H1 (cell line): ENCODE measurements at regions not wholly inside any gene's neighbourhood (a gene's known extent, or its start where the extent isn't known, plus 50 kb on each side); places are given as distances from the start of the nearest gene placed in this dataset.

ENCODE experiments used
- CTCF ChIA-PET: fragments of 300-600 bp; sonication (Branson Sonifier 250); formaldehyde crosslinking; loops from one replicate; lab custom pipeline; 2021; ENCODE audit not compliant: partially characterized antibody; lab: Charles Lee
- POLR2A ChIA-PET: fragments of 300-600 bp; sonication (Branson Sonifier 250); formaldehyde crosslinking; loops from one replicate; lab custom pipeline; 2021; ENCODE audit warnings: inconsistent platforms; ENCODE audit not compliant: partially characterized antibody; lab: Charles Lee
- DNase-seq, 2 experiments: peaks; one replicate each; pipeline versions ENCODE4 v3.0.0 to v3.0.0-alpha.2; 2010 to 2022; ENCODE audit warnings: low spot score in 2 of 2, low read depth in 1 of 2, mixed read lengths in 1 of 2
- FAIRE-seq: peaks from 2 replicates; lab custom pipeline; 2011; peaks lifted over from hg19 to GRCh38; lab: Jason Lieb, UNC
- H2AFZ ChIP-seq: 2 replicates; pipeline ENCODE4 v1.8.1; 2012; ENCODE audit warnings: low read length, inconsistent platforms
- H2AK5ac ChIP-seq: 2 replicates; pipeline ENCODE4 v1.6.1; 2013; ENCODE audit warnings: low read depth, low read length
- H2BK120ac ChIP-seq: replicated peaks from 2 replicates; pipeline ENCODE3; 2013; ENCODE audit warnings: low read depth, low read length, inconsistent platforms
- H2BK12ac ChIP-seq: 2 replicates; pipeline ENCODE4 v1.6.1; 2013; ENCODE audit warnings: low read depth, low read length
- H2BK15ac ChIP-seq: 2 replicates; pipeline ENCODE4 v1.6.1; 2013; ENCODE audit warnings: low read length
- H2BK20ac ChIP-seq: 2 replicates; pipeline ENCODE4 v1.6.1; 2013; ENCODE audit warnings: low read length
- H2BK5ac ChIP-seq: 2 replicates; pipeline ENCODE4 v1.6.1; 2013; ENCODE audit warnings: low read depth, low read length
- H3K14ac ChIP-seq: 2 replicates; pipeline ENCODE4 v1.6.1; 2013; ENCODE audit warnings: inconsistent platforms; ENCODE audit not compliant: insufficient read length
- H3K18ac ChIP-seq: 2 replicates; pipeline ENCODE4 v1.6.1; 2013; ENCODE audit warnings: low read length; ENCODE audit errors: extremely low read depth
- H3K23ac ChIP-seq: 2 replicates; pipeline ENCODE4 v1.6.1; 2013; ENCODE audit warnings: inconsistent platforms; ENCODE audit not compliant: insufficient read length
- H3K23me2 ChIP-seq: 2 replicates; pipeline ENCODE4 v1.6.1; 2013; ENCODE audit warnings: low read depth, low read length
- H3K27ac ChIP-seq: 2 replicates; pipeline ENCODE4 v1.6.1; 2011; ENCODE audit warnings: low read depth, low read length, inconsistent platforms
- H3K27me3 ChIP-seq, 4 experiments: replicated peaks in 1 of 4; 1 replicate in 1 of 4; 2 replicates in 3 of 4; pipeline versions ENCODE4 v1.6.1 to v1.8.1; 2011 to 2013; ENCODE audit warnings: low read length in 3 of 4, mild to moderate bottlenecking in 3 of 4, inconsistent platforms in 2 of 4, mixed read lengths in 2 of 4, moderate library complexity in 1 of 4; ENCODE audit not compliant: control insufficient read depth in 3 of 4, insufficient read depth in 3 of 4; ENCODE audit errors: extremely low read depth in 1 of 4
- H3K36me3 ChIP-seq, 4 experiments: 2 replicates each; pipeline versions ENCODE4 v1.6.1 to v1.8.1; 2011 to 2013; ENCODE audit warnings: mild to moderate bottlenecking in 4 of 4, low read length in 3 of 4, moderate library complexity in 2 of 4, control low read depth in 1 of 4, inconsistent platforms in 1 of 4; ENCODE audit not compliant: insufficient read depth in 4 of 4, control insufficient read depth in 2 of 4
- H3K4ac ChIP-seq: replicated peaks from 2 replicates; pipeline ENCODE3; 2013; ENCODE audit warnings: low read length, low read depth, mixed read lengths, inconsistent platforms; ENCODE audit not compliant: insufficient read length
- H3K4me1 ChIP-seq, 4 experiments: replicated peaks in 1 of 4; 1 replicate in 1 of 4; 2 replicates in 3 of 4; pipeline versions ENCODE4 v1.6.1 to v1.8.1; 2011 to 2013; ENCODE audit warnings: low read length in 3 of 4, inconsistent platforms in 2 of 4, mixed read lengths in 1 of 4; ENCODE audit not compliant: insufficient read depth in 4 of 4, control insufficient read depth in 3 of 4
- H3K4me2 ChIP-seq, 2 experiments: 2 replicates each; pipeline versions ENCODE4 v1.6.1 to v1.8.1; 2011 to 2013; ENCODE audit warnings: low read depth in 2 of 2, low read length in 2 of 2, control low read depth in 1 of 2, inconsistent platforms in 1 of 2, mild to moderate bottlenecking in 1 of 2; ENCODE audit not compliant: insufficient read depth in 1 of 2
- H3K4me3 ChIP-seq, 4 experiments: fragments of 200-600, 300-600 bp in 1 of 4; sonication (generic), shearing (Covaris generic), sonication (Bioruptor Twin) in 1 of 4; 2 replicates each; pipeline versions ENCODE4 v1.5.1 to v1.8.1; 2011 to 2016; ENCODE audit warnings: low read length in 4 of 4, low read depth in 3 of 4, control low read depth in 2 of 4, inconsistent platforms in 2 of 4, mild to moderate bottlenecking in 2 of 4, mixed read lengths in 1 of 4, moderate library complexity in 1 of 4; ENCODE audit not compliant: insufficient read depth in 2 of 4; ENCODE audit errors: extremely low read depth in 1 of 4
- H3K56ac ChIP-seq: replicated peaks from 2 replicates; pipeline ENCODE3; 2013; ENCODE audit warnings: low read depth, mild to moderate bottlenecking, mixed read lengths, low read length, inconsistent platforms; ENCODE audit not compliant: insufficient read length
- H3K79me1 ChIP-seq: 2 replicates; pipeline ENCODE4 v1.6.1; 2013; ENCODE audit warnings: low read depth, low read length, control low read depth
- H3K79me2 ChIP-seq, 2 experiments: 2 replicates each; pipeline versions ENCODE4 v1.6.1 to v1.8.1; 2012 to 2013; ENCODE audit warnings: low read length in 2 of 2, mild to moderate bottlenecking in 2 of 2, inconsistent platforms in 1 of 2; ENCODE audit not compliant: insufficient read depth in 2 of 2, control insufficient read depth in 1 of 2
- H3K9ac ChIP-seq, 4 experiments: replicated peaks in 1 of 4; 1 replicate in 1 of 4; 2 replicates in 3 of 4; pipeline versions ENCODE4 v1.6.1 to v1.8.1; 2011 to 2013; ENCODE audit warnings: low read depth in 3 of 4, low read length in 3 of 4, control low read depth in 2 of 4, mild to moderate bottlenecking in 2 of 4, moderate library complexity in 2 of 4, inconsistent platforms in 1 of 4; ENCODE audit errors: extremely low read depth in 1 of 4
- H3K9me3 ChIP-seq, 2 experiments: 2 replicates each; pipeline versions ENCODE4 v1.6.1 to v1.8.1; 2012 to 2013; ENCODE audit warnings: mild to moderate bottlenecking in 2 of 2, moderate library complexity in 2 of 2, control low read depth in 1 of 2, inconsistent platforms in 1 of 2, low read depth in 1 of 2, low read length in 1 of 2, mixed read lengths in 1 of 2; ENCODE audit not compliant: insufficient read depth in 2 of 2
- H4K20me1 ChIP-seq, 2 experiments: replicated peaks in 1 of 2; 2 replicates each; pipeline versions ENCODE3 to v1.8.1; 2011 to 2013; ENCODE audit warnings: inconsistent platforms in 2 of 2, low read length in 2 of 2, mild to moderate bottlenecking in 1 of 2; ENCODE audit not compliant: insufficient read depth in 2 of 2, control insufficient read depth in 1 of 2
- H4K5ac ChIP-seq: 2 replicates; pipeline ENCODE4 v1.6.1; 2013; ENCODE audit warnings: low read length, low read depth, mixed read lengths, inconsistent platforms; ENCODE audit not compliant: insufficient read length
- H4K8ac ChIP-seq: 2 replicates; pipeline ENCODE4 v1.8.0; 2013; ENCODE audit warnings: mild to moderate bottlenecking, moderate library complexity, low read length, inconsistent platforms; ENCODE audit not compliant: insufficient read depth; ENCODE audit errors: extremely low read depth
- H4K91ac ChIP-seq: replicated peaks from 2 replicates; pipeline ENCODE3; 2013; ENCODE audit warnings: low read length, mixed read lengths, inconsistent platforms; ENCODE audit not compliant: insufficient read length
- CTBP2 ChIP-seq: IDR thresholded peaks from 2 replicates; pipeline ENCODE4 v1.7.0; 2011; ENCODE audit warnings: borderline replicate concordance, mild to moderate bottlenecking, moderate library complexity, mixed read lengths, low read length; ENCODE audit not compliant: insufficient read depth, insufficient read length
- CTCF ChIP-seq, 3 experiments: IDR thresholded peaks; 1 replicate in 2 of 3; 2 replicates in 1 of 3; pipeline versions ENCODE4 v1.5.1 to v1.6.1; 2011; ENCODE audit warnings: low read length in 3 of 3, mild to moderate bottlenecking in 3 of 3, inconsistent platforms in 2 of 3, low read depth in 1 of 3, moderate library complexity in 1 of 3; ENCODE audit not compliant: insufficient read depth in 1 of 3; ENCODE audit errors: control extremely low read depth in 1 of 3
- EGR1 ChIP-seq: IDR thresholded peaks from 2 replicates; pipeline ENCODE4 v1.6.1; 2011; ENCODE audit warnings: low read depth, low read length, borderline replicate concordance
- RXRA ChIP-seq: IDR thresholded peaks from 2 replicates; pipeline ENCODE4 v1.6.1; 2011; ENCODE audit warnings: low read depth, mild to moderate bottlenecking, low read length, moderate library complexity; ENCODE audit not compliant: insufficient read depth
- WGBS, 2 experiments: shearing (Covaris generic) in 1 of 2; methylation state at CpG; one replicate each; pipeline versions ENCODE4 v1.1.6 to v1.1.7; 2013 to 2015; ENCODE audit warnings: low lambda C conversion rate in 2 of 2, mixed read lengths in 2 of 2, inconsistent platforms in 1 of 2, low coverage in 1 of 2, missing lambda C conversion rate in 1 of 2; ENCODE audit not compliant: insufficient replicate concordance in 2 of 2, insufficient coverage in 1 of 2, insufficient read length in 1 of 2; ENCODE audit errors: extremely low coverage in 1 of 2, missing lambda C conversion rate in 1 of 2; 5-methylcytosine and 5-hydroxymethylcytosine counted together

DNA sequence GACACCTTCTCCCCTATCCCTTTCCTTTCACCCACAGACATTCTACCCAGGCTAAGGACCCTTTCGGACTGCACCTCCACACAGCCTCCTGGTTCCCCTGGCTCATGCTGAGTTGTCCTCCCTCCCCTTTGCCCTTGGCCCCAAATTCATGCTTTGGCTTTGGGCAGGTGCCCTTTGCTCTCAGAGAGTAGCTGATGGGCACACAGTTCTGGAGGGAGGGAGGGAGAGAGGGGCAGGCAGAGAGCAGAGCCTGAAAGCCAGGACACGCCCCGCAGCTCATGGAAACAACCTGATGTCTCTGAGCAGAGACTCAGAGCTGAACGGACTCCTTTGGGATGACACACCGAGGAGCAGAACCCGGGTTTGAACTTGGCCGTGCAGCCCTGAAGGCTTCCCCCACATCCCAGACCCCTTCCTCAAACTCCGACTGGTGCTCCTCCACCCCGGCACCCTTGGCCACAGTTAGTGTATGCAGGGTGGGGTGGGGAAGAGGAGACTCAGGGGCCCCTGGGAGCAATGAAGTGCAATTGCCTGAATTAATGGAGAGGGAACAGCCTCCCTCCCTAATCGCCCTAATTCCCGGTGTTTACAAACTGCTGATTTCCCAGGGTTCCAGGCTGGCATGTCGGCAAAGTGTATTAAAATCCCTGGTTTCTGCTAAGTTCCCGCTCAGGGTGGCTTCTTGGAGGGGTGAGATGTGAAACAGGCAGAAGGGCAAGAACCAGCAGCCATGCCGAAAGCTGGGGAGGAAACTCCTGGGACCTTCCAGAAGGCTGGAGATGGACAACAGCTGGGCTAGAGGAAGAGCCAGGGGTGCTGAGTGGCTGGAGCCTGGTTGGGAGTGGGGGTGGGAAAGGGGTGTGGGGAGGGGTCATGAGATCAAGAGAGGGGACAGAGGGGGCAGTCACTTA lies 71.2 kb upstream of the SHISAL1 start:
- Histone ChIP-seq H2BK20ac (no peak overlapping the region), H2BK15ac (no peak overlapping the region), H3K36me3 (no peaks in the 10 kb centered on the region), H3K4ac (no peak overlapping the region), H3K9me3 (no peaks in the 10 kb centered on the region), H3K79me1 (no peaks in the 10 kb centered on the region), H3K27me3 (no peaks in the 10 kb centered on the region), H3K18ac (no peak overlapping the region), H2AFZ (no peak overlapping the region), H3K56ac (no peak overlapping the region), H3K23ac (no peak overlapping the region), H4K20me1 (no peaks in the 10 kb centered on the region), H3K4me1 (peaks cover 0 to 4% (median 2%) of the 10 kb centered on the region in 4 experiments; a peak in 4 of 7 replicates), H3K27ac (no peak overlapping the region), H4K8ac (no peak overlapping the region), H3K4me2 (no peak overlapping the region), H2AK5ac (no peak overlapping the region), H2BK12ac (no peak overlapping the region), H3K23me2 (no peaks in the 10 kb centered on the region), H3K4me3 (no peak overlapping the region), H4K91ac (no peak overlapping the region), H3K14ac (no peak overlapping the region), H3K9ac (no peak overlapping the region), H3K79me2 (no peaks in the 10 kb centered on the region), H2BK5ac (no peak overlapping the region), H4K5ac (no peak overlapping the region), H2BK120ac (no peak overlapping the region)
- TF ChIP-seq CTCF (IDR thresholded peaks at IDR 0.05; ENCODE audit: control extremely low read depth in 1 of 3, insufficient read depth in 1 of 3, low read depth in 1 of 3, low read length in 3 of 3): no peak
- TF ChIP-seq EGR1: no peak
- no peak for TF ChIP-seq CTBP2
- no peak for TF ChIP-seq RXRA
- FAIRE-seq (no peak), DNase-seq (no peak)
- 90% methylated on average over 13 of the region's 14 CpGs; no CpG with 5 or more reads in 1 of the 2 experiments for WGBS, 2 experiments
- ChIA-PET CTCF (interaction anchor here (1.0 to 7.7 kb wide), 7 partner anchors 13 to 391 kb away, joined by 3 to 59 read pairs (median 4); no protein-coding TSS in a partner anchor), POLR2A (no interaction called here)
